K562 (cell line): ENCODE measurements at regions not wholly inside any gene's neighbourhood (a gene's known extent, or its start where the extent isn't known, plus 50 kb on each side); places are given as distances from the start of the nearest gene placed in this dataset.

Source experiments
- ATAC-seq: fragments of 200-7000 bp; cut with Tn5 transposase; 3 replicates; pipeline ENCODE4 v1.9.1; 2020; ENCODE audit warnings: moderate library complexity
- BruUV-seq: library from RNA; stranded (reverse); fragments of 400-500 nt; replicated peaks from 2 replicates; lab custom pipeline; 2021; lab: Mats Ljungman, UMichigan
- CTCF ChIA-PET: fragments of 300-600 bp; formaldehyde crosslinking; extraction: SDS; loops from one replicate; lab custom pipeline; 2021; ENCODE audit warnings: low intra/inter-chr PET ratio; lab: Yijun Ruan, JAX
- POLR2A ChIA-PET: fragments of 300-600, 350-650 bp; sonication (Branson Sonifier 250); formaldehyde crosslinking; extraction: SDS; loops from one replicate; lab custom pipeline; 2021; ENCODE audit warnings: antibody characterized with exemption, inconsistent platforms; lab: Yijun Ruan, JAX
- DNase-seq, 4 experiments: peaks; one replicate each; pipeline versions ENCODE4 v3.0.0 to v3.0.0-alpha.2; 2011 to 2018; ENCODE audit warnings: low spot score in 3 of 4, mixed read lengths in 3 of 4; ENCODE audit errors: extremely low read depth in 1 of 4
- FAIRE-seq: peaks from 2 replicates; lab custom pipeline; 2011; peaks lifted over from hg19 to GRCh38; lab: Jason Lieb, UNC
- H2AFZ ChIP-seq: 2 replicates; pipeline ENCODE4 v1.6.0; 2011; ENCODE audit warnings: low read depth, low read length, control low read depth, inconsistent platforms
- H3K27ac ChIP-seq: fragments of 200-600 bp; 3 replicates; pipeline ENCODE4 v1.8.0; 2011; ENCODE audit warnings: low read depth, mild to moderate bottlenecking, control low read depth, inconsistent platforms, low read length, moderate library complexity, mixed read lengths; ENCODE audit errors: extremely low read depth
- H3K27me3 ChIP-seq, 2 experiments: fragments of 300-600 bp in 1 of 2; 2 replicates in 1 of 2; 3 replicates in 1 of 2; pipeline versions ENCODE4 v1.6.0 to v1.8.0; 2011; ENCODE audit warnings: inconsistent platforms in 2 of 2, low read length in 2 of 2, mild to moderate bottlenecking in 1 of 2, mixed read lengths in 1 of 2, moderate library complexity in 1 of 2; ENCODE audit not compliant: control insufficient read depth in 2 of 2, insufficient read depth in 2 of 2
- H3K36me3 ChIP-seq: fragments of 300-600 bp; 3 replicates; pipeline ENCODE4 v1.8.0; 2011; ENCODE audit warnings: mild to moderate bottlenecking, low read length, inconsistent platforms; ENCODE audit not compliant: control insufficient read depth, insufficient read depth
- H3K4me1 ChIP-seq, 2 experiments: fragments of 200-600 bp in 1 of 2; replicated peaks in 1 of 2; 2 replicates in 1 of 2; 3 replicates in 1 of 2; pipeline versions ENCODE4 v1.5.1 to v1.8.0; 2011; ENCODE audit warnings: inconsistent platforms in 2 of 2, low read length in 2 of 2, mild to moderate bottlenecking in 1 of 2, mixed read lengths in 1 of 2, moderate library complexity in 1 of 2; ENCODE audit not compliant: control insufficient read depth in 2 of 2, insufficient read depth in 2 of 2
- H3K4me2 ChIP-seq: 2 replicates; pipeline ENCODE4 v1.6.1; 2011; ENCODE audit warnings: low read length, control low read depth, inconsistent platforms, mixed read lengths; ENCODE audit not compliant: insufficient read depth
- H3K4me3 ChIP-seq: fragments of 200-600 bp; sonication (generic), shearing (Covaris generic); 2 replicates; pipeline ENCODE4 v1.5.1; 2016; ENCODE audit warnings: control low read depth, inconsistent platforms
- H3K79me2 ChIP-seq: fragments of 200-600 bp; 3 replicates; pipeline ENCODE4 v1.8.0; 2011; ENCODE audit warnings: low read length, inconsistent platforms; ENCODE audit not compliant: control insufficient read depth, insufficient read depth
- H3K9ac ChIP-seq, 2 experiments: 2 replicates each; pipeline versions ENCODE4 v1.6.0 to v1.6.1; 2011; ENCODE audit warnings: low read depth in 2 of 2, low read length in 2 of 2, control low read depth in 1 of 2, inconsistent platforms in 1 of 2, mild to moderate bottlenecking in 1 of 2, mixed read lengths in 1 of 2; ENCODE audit not compliant: insufficient read depth in 1 of 2
- H3K9me1 ChIP-seq: one replicate; pipeline ENCODE4 v1.6.0; 2011; ENCODE audit warnings: inconsistent platforms, mild to moderate bottlenecking, low read length, moderate library complexity; ENCODE audit not compliant: control insufficient read depth, insufficient read depth
- H3K9me3 ChIP-seq: replicated peaks from 2 replicates; pipeline ENCODE4 v1.5.1; 2011; ENCODE audit warnings: low read depth, low read length, inconsistent platforms; ENCODE audit not compliant: control insufficient read depth, insufficient read depth
- H4K20me1 ChIP-seq: replicated peaks from 2 replicates; pipeline ENCODE4 v1.6.1; 2011; ENCODE audit warnings: low read length, inconsistent platforms, mixed read lengths; ENCODE audit not compliant: control insufficient read depth, insufficient read depth
- ARHGAP35 ChIP-seq: fragments of 450-650 bp; IDR thresholded peaks from 2 replicates; pipeline ENCODE4 v1.6.1; 2018; ENCODE audit not compliant: partially characterized antibody
- CTBP1 ChIP-seq: fragments of 450-650 bp; IDR thresholded peaks from 2 replicates; pipeline ENCODE4 v1.6.1; 2016; ENCODE audit warnings: borderline replicate concordance
- ESRRA ChIP-seq: fragments of 450-650 bp; IDR thresholded peaks from 2 replicates; pipeline ENCODE4 v1.6.1; 2014; ENCODE audit warnings: low read depth, mild to moderate bottlenecking, moderate library complexity, borderline replicate concordance
- PTRF ChIP-seq: fragments of 450-650 bp; IDR thresholded peaks from 2 replicates; pipeline ENCODE4 v1.6.1; 2016; ENCODE audit warnings: mild to moderate bottlenecking, missing genetic modification characterization, missing compliant biosample characterization
- TCFL5 ChIP-seq: fragments of 250-450 bp; sonication (Bioruptor Pico); conservative IDR thresholded peaks from 2 replicates; pipeline ENCODE4 v1.6.1; 2021; ENCODE audit warnings: mild to moderate bottlenecking, moderate library complexity, matching md5 sums
- TEAD2 ChIP-seq: fragments of 450-650 bp; IDR thresholded peaks from 2 replicates; pipeline ENCODE4 v1.6.1; 2016; ENCODE audit warnings: missing genetic modification characterization, control low read depth, missing compliant biosample characterization
- ZNF584 ChIP-seq: fragments of 200-800 bp; sonication (Bioruptor generic); IDR thresholded peaks from 2 replicates; pipeline ENCODE4 v1.6.1; 2016; ENCODE audit warnings: low read depth, mild to moderate bottlenecking, missing genetic modification characterization, missing compliant biosample characterization
- ZNF785 ChIP-seq: fragments of 250-450 bp; sonication (Bioruptor Pico); IDR thresholded peaks from 2 replicates; pipeline ENCODE4 v1.4.0; 2020; ENCODE audit warnings: mild to moderate bottlenecking
- WGBS: fragments of 100-300 bp; shearing (Covaris generic); methylation state at CpG from one replicate; pipeline ENCODE4 v1.1.6; 2016; ENCODE audit warnings: low coverage, mixed read lengths; ENCODE audit not compliant: insufficient coverage; ENCODE audit errors: missing lambda C conversion rate; 5-methylcytosine and 5-hydroxymethylcytosine counted together
- in situ Hi-C: fragments of 300-500 bp; cut with MboI; formaldehyde crosslinking; loops from 4 replicates; pipeline ENCODE4 v1.15.0; 2018; ENCODE audit warnings: inconsistent platforms, mixed read lengths
- intact Hi-C: fragments of 100-400 bp; cut with micrococcal nuclease; formaldehyde crosslinking; loops from 2 replicates; pipeline ENCODE4 v1.14.2; 2022
- TF ChIP-seq, protein P1 (sequence below): fragments of 450-650 bp; IDR thresholded peaks from 2 replicates; pipeline ENCODE4 v1.6.1; 2016
- TF ChIP-seq, protein P2 (sequence below): sonication (generic); formaldehyde crosslinking; IDR thresholded peaks from 2 replicates; pipeline ENCODE4 v1.8.1; 2023; ENCODE audit warnings: mild to moderate bottlenecking, missing genetic modification reagents, moderate library complexity
- TF ChIP-seq, protein P3 (sequence below): fragments of 450-650 bp; IDR thresholded peaks from 2 replicates; pipeline ENCODE4 v1.6.1; 2016; ENCODE audit warnings: mild to moderate bottlenecking

DNA sequence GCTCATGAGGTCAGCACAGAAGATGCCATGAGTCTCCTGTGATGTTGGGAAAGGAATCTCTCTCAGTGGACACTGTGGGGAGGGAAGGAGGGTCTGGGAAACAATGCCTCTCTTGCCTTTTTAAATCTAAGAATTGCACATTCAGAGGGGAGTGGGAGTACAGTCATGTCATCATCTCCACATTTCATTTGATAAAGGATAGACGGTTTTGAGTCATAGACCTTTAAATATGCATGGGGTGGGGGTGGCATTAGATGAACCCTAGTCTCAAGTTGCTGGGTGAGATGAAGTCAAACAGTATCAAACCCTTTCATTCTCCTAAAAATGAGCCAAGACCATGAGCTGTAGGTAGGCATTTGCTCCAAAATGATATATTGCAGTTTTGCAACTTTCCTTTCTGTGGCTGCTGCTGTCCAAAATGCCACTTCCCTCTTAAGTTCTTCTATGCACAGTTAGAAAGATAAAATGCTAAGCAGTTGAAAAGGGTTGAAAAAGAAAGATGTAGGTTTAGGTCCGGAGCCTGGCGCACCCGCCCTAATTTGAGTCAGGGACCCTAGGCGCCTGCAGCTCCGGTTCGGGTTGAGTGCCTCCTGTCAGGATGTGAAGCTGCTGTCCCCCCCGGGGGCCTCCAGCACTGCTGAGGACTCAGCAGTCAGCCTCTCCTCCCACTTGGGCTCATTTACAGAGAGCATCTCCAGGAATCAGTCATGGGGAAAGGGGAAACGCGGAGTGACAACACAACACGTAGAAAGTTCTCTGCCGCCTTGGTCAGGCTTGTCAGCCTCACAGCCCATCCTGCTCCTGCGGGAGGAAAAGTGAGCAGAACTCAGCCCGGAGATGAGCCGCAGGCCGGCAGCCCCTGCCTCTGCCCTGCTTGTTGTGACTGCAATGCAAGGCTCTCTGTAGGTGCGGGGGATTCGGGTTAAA lies 479.3 kb upstream of the RUNX1 start (continued):
- TF ChIP-seq, protein P1, sequence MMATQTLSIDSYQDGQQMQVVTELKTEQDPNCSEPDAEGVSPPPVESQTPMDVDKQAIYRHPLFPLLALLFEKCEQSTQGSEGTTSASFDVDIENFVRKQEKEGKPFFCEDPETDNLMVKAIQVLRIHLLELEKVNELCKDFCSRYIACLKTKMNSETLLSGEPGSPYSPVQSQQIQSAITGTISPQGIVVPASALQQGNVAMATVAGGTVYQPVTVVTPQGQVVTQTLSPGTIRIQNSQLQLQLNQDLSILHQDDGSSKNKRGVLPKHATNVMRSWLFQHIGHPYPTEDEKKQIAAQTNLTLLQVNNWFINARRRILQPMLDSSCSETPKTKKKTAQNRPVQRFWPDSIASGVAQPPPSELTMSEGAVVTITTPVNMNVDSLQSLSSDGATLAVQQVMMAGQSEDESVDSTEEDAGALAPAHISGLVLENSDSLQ, result 0 out of 2 replicates have a peak, but pooled peaks have one; percentile 7
- TF ChIP-seq ZNF584, result no peak
- TF ChIP-seq TEAD2 (tag), result no peak
- no peak for TF ChIP-seq PTRF (tag)
- peak; percentile 34; the same call in 1 of the 2 replicates for TF ChIP-seq CTBP1
- TF ChIP-seq, all 486 proteins: peak for 12

DNA sequence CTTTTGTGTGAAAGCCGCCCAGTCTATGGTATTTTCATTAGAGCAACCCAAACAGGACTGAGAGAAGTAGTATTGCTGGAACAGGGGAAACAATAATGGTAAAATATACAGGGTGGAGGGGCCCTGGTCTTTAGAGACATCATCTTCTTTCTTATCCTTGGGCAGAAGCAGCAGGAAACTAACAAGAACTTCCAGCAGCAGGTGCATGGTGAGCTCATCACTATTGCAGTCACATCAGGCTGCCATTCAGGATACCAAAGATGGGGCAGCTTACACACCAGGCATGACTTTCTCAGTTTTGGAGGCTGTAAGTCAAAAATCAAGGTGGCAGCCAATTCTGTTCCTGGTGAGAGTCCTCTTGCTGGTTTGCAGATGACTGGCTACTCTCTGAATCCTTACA lies 478.3 kb upstream of the RUNX1 start:
- intact Hi-C loops (no loop called here), in situ Hi-C loops (no loop called here)
- POLR2A ChIA-PET, result no interaction called here
- H3K4me2 ChIP-seq, result no peak overlapping the region
- H3K27me3 ChIP-seq, result peaks cover 0 to 5% of the 10 kb centered on the region in 2 experiments; a peak in 3 of 5 replicates
- H2AFZ ChIP-seq, result no peak overlapping the region
- no peak for DNase-seq
- no peaks in the 10 kb centered on the region for H3K9me3 ChIP-seq
- H4K20me1 ChIP-seq, result no peaks in the 10 kb centered on the region
- no peaks in the 10 kb centered on the region for H3K9me1 ChIP-seq
- H3K9ac ChIP-seq, result no peak overlapping the region
- H3K4me3 ChIP-seq, result no peak overlapping the region
- CTCF ChIA-PET, result no interaction called here
- peaks cover 6 to 16% of the 10 kb centered on the region in 2 experiments for H3K4me1 ChIP-seq
- no peak for ATAC-seq
- no peaks in the 10 kb centered on the region for H3K36me3 ChIP-seq
- TF ChIP-seq ZNF785 (CRISPR knock-in tag) (no peak), ARHGAP35 (no peak), ESRRA (no peak), TCFL5 (no peak)
- TF ChIP-seq, protein P2, sequence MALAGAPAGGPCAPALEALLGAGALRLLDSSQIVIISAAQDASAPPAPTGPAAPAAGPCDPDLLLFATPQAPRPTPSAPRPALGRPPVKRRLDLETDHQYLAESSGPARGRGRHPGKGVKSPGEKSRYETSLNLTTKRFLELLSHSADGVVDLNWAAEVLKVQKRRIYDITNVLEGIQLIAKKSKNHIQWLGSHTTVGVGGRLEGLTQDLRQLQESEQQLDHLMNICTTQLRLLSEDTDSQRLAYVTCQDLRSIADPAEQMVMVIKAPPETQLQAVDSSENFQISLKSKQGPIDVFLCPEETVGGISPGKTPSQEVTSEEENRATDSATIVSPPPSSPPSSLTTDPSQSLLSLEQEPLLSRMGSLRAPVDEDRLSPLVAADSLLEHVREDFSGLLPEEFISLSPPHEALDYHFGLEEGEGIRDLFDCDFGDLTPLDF (CRISPR knock-in tag), result no peak
- TF ChIP-seq, protein P3, sequence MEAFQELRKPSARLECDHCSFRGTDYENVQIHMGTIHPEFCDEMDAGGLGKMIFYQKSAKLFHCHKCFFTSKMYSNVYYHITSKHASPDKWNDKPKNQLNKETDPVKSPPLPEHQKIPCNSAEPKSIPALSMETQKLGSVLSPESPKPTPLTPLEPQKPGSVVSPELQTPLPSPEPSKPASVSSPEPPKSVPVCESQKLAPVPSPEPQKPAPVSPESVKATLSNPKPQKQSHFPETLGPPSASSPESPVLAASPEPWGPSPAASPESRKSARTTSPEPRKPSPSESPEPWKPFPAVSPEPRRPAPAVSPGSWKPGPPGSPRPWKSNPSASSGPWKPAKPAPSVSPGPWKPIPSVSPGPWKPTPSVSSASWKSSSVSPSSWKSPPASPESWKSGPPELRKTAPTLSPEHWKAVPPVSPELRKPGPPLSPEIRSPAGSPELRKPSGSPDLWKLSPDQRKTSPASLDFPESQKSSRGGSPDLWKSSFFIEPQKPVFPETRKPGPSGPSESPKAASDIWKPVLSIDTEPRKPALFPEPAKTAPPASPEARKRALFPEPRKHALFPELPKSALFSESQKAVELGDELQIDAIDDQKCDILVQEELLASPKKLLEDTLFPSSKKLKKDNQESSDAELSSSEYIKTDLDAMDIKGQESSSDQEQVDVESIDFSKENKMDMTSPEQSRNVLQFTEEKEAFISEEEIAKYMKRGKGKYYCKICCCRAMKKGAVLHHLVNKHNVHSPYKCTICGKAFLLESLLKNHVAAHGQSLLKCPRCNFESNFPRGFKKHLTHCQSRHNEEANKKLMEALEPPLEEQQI, result no peak
- TF ChIP-seq, all 486 proteins: peak for 0
- FAIRE-seq, result no peak
- Histone ChIP-seq H3K27ac (no peak overlapping the region), H3K79me2 (no peaks in the 10 kb centered on the region)
- BruUV-seq, result no TSS peak
- 19% methylated on average over 1 of the region's 1 CpG for WGBS
